ENCODE measurements at regions not wholly inside any gene's neighbourhood (a gene's known extent, or its start where the extent isn't known, plus 50 kb on each side); places are given as distances from the start of the nearest gene placed in this dataset.

DNA sequence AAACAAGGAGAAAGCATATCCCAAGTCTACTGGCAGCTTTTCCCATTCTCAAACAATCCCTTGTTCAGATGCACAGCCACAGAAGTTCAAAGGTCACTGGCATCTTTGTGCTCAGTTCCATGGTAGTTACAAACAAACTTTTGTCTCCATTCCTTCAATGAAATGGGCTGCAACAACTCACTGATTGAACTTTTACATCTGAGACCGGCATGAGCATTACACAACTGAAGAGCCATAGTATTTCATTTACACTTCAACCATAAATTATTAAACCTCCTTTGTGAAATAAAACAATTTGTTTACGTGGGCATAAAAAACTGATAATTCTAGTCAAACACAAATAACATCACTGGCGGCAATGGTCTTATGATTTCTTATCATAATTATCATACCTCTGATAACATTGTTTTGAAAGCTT lies 67.8 kb upstream of the ARHGAP32 start (continued):
- TF ChIP-seq, protein P1, sequence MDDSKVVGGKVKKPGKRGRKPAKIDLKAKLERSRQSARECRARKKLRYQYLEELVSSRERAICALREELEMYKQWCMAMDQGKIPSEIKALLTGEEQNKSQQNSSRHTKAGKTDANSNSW (CRISPR knock-in tag; IDR thresholded peaks at IDR 0.05; ENCODE audit: borderline replicate concordance) = no peak
- TF ChIP-seq ZNF777 (CRISPR knock-in tag; IDR thresholded peaks at IDR 0.05) (no peak), SIX4 (CRISPR knock-in tag; IDR thresholded peaks at IDR 0.05) (0 out of 2 replicates have a peak, but pooled peaks have one; percentile 29), KLF15 (CRISPR knock-in tag; IDR thresholded peaks at IDR 0.05; ENCODE audit: borderline replicate concordance) (no peak), SOX6 (IDR thresholded peaks at IDR 0.05) (no peak), SOX6 (CRISPR knock-in tag; IDR thresholded peaks at IDR 0.05) (peak; percentile 96), ZNF124 (CRISPR knock-in tag; IDR thresholded peaks at IDR 0.05) (0 out of 2 replicates have a peak, but pooled peaks have one; percentile 30), NFE2 (CRISPR knock-in tag; IDR thresholded peaks at IDR 0.05) (no peak), ZNF546 (CRISPR knock-in tag; conservative IDR thresholded peaks at IDR 0.05) (no peak), PRPF4 (IDR thresholded peaks at IDR 0.05; ENCODE audit: low read depth, low read length, poor library complexity, severe bottlenecking) (no peak), SMARCE1 (IDR thresholded peaks at IDR 0.05; ENCODE audit: borderline replicate concordance) (no peak), NAIF1 (CRISPR knock-in tag; IDR thresholded peaks at IDR 0.05; ENCODE audit: borderline replicate concordance) (no peak), ZNF563 (CRISPR knock-in tag; IDR thresholded peaks at IDR 0.05) (no peak), ZNF350 (CRISPR knock-in tag; IDR thresholded peaks at IDR 0.05; ENCODE audit: borderline replicate concordance, low read depth) (no peak), THYN1 (CRISPR knock-in tag; IDR thresholded peaks at IDR 0.05; ENCODE audit: borderline replicate concordance, low read depth) (no peak), FOXA1 (IDR thresholded peaks at IDR 0.05) (no peak), FOXA1 (CRISPR knock-in tag; IDR thresholded peaks at IDR 0.05) (peak; percentile 25; the same call in 1 of the 2 replicates), ZSCAN25 (CRISPR knock-in tag; IDR thresholded peaks at IDR 0.05) (no peak), ZNF772 (CRISPR knock-in tag; IDR thresholded peaks at IDR 0.05) (no peak)
- TF ChIP-seq, protein P2, sequence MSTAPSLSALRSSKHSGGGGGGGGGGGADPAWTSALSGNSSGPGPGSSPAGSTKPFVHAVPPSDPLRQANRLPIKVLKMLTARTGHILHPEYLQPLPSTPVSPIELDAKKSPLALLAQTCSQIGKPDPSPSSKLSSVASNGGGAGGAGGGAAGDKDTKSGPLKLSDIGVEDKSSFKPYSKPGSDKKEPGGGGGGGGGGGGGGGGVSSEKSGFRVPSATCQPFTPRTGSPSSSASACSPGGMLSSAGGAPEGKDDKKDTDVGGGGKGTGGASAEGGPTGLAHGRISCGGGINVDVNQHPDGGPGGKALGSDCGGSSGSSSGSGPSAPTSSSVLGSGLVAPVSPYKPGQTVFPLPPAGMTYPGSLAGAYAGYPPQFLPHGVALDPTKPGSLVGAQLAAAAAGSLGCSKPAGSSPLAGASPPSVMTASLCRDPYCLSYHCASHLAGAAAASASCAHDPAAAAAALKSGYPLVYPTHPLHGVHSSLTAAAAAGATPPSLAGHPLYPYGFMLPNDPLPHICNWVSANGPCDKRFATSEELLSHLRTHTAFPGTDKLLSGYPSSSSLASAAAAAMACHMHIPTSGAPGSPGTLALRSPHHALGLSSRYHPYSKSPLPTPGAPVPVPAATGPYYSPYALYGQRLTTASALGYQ (CRISPR knock-in tag; IDR thresholded peaks at IDR 0.05) = no peak
- TF ChIP-seq, protein P3, sequence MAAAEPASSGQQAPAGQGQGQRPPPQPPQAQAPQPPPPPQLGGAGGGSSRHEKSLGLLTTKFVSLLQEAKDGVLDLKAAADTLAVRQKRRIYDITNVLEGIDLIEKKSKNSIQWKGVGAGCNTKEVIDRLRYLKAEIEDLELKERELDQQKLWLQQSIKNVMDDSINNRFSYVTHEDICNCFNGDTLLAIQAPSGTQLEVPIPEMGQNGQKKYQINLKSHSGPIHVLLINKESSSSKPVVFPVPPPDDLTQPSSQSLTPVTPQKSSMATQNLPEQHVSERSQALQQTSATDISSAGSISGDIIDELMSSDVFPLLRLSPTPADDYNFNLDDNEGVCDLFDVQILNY (CRISPR knock-in tag; conservative IDR thresholded peaks at IDR 0.05) = no peak
- TF ChIP-seq, protein P4, sequence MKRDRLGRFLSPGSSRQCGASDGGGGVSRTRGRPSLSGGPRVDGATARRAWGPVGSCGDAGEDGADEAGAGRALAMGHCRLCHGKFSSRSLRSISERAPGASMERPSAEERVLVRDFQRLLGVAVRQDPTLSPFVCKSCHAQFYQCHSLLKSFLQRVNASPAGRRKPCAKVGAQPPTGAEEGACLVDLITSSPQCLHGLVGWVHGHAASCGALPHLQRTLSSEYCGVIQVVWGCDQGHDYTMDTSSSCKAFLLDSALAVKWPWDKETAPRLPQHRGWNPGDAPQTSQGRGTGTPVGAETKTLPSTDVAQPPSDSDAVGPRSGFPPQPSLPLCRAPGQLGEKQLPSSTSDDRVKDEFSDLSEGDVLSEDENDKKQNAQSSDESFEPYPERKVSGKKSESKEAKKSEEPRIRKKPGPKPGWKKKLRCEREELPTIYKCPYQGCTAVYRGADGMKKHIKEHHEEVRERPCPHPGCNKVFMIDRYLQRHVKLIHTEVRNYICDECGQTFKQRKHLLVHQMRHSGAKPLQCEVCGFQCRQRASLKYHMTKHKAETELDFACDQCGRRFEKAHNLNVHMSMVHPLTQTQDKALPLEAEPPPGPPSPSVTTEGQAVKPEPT (CRISPR knock-in tag; IDR thresholded peaks at IDR 0.05; ENCODE audit: low read depth) = no peak
- TF ChIP-seq, protein P5, sequence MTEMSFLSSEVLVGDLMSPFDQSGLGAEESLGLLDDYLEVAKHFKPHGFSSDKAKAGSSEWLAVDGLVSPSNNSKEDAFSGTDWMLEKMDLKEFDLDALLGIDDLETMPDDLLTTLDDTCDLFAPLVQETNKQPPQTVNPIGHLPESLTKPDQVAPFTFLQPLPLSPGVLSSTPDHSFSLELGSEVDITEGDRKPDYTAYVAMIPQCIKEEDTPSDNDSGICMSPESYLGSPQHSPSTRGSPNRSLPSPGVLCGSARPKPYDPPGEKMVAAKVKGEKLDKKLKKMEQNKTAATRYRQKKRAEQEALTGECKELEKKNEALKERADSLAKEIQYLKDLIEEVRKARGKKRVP (CRISPR knock-in tag; IDR thresholded peaks at IDR 0.05) = 0 out of 4 replicates have a peak, but pooled peaks of 1 of the 2 experiments have one; percentile 66
- TF ChIP-seq, protein P6, sequence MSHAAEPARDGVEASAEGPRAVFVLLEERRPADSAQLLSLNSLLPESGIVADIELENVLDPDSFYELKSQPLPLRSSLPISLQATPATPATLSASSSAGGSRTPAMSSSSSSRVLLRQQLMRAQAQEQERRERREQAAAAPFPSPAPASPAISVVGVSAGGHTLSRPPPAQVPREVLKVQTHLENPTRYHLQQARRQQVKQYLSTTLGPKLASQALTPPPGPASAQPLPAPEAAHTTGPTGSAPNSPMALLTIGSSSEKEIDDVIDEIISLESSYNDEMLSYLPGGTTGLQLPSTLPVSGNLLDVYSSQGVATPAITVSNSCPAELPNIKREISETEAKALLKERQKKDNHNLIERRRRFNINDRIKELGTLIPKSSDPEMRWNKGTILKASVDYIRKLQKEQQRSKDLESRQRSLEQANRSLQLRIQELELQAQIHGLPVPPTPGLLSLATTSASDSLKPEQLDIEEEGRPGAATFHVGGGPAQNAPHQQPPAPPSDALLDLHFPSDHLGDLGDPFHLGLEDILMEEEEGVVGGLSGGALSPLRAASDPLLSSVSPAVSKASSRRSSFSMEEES (CRISPR knock-in tag; IDR thresholded peaks at IDR 0.05) = no peak

Data from HepG2 (cell line).